GM12865 (cell line): ENCODE measurements at regions not wholly inside any gene's neighbourhood (a gene's known extent, or its start where the extent isn't known, plus 50 kb on each side); places are given as distances from the start of the nearest gene placed in this dataset.

Experiments
- DNase-seq: peaks from one replicate; pipeline ENCODE4 v3.0.0; 2010; ENCODE audit warnings: low read depth
- H3K4me3 ChIP-seq: 2 replicates; pipeline ENCODE4 v1.5.1; 2011; ENCODE audit warnings: mild to moderate bottlenecking, low read depth, low read length, control low read depth
- TF ChIP-seq, protein P1 (sequence below): IDR thresholded peaks from 2 replicates; pipeline ENCODE4 v1.5.1; 2011; ENCODE audit warnings: low read length, control low read depth, low read depth, inconsistent platforms; ENCODE audit not compliant: insufficient read depth; ENCODE audit errors: missing control alignments

DNA sequence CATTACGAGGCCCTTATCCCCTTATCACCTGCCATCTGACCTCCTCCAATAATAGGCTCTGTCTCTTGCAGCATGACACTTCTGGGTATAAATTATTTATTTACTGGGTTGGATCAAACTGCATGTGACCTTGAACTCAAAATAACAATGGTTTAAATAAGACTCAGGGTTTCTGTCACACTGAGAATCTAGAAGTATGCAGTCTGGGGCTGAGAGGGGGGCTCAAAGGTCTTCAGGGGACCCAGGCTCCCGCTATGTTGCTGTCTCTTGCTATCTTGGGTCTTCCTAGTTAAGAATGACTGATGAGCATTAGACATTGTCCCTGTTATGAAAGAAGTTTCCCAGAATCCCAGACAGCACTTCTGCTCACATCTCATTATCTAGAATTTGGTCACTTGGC lies 133.5 kb downstream of the URB2 start:
- TF ChIP-seq, protein P1, sequence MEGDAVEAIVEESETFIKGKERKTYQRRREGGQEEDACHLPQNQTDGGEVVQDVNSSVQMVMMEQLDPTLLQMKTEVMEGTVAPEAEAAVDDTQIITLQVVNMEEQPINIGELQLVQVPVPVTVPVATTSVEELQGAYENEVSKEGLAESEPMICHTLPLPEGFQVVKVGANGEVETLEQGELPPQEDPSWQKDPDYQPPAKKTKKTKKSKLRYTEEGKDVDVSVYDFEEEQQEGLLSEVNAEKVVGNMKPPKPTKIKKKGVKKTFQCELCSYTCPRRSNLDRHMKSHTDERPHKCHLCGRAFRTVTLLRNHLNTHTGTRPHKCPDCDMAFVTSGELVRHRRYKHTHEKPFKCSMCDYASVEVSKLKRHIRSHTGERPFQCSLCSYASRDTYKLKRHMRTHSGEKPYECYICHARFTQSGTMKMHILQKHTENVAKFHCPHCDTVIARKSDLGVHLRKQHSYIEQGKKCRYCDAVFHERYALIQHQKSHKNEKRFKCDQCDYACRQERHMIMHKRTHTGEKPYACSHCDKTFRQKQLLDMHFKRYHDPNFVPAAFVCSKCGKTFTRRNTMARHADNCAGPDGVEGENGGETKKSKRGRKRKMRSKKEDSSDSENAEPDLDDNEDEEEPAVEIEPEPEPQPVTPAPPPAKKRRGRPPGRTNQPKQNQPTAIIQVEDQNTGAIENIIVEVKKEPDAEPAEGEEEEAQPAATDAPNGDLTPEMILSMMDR, result no peak
- no peak for DNase-seq
- no peak overlapping the region for H3K4me3 ChIP-seq

DNA sequence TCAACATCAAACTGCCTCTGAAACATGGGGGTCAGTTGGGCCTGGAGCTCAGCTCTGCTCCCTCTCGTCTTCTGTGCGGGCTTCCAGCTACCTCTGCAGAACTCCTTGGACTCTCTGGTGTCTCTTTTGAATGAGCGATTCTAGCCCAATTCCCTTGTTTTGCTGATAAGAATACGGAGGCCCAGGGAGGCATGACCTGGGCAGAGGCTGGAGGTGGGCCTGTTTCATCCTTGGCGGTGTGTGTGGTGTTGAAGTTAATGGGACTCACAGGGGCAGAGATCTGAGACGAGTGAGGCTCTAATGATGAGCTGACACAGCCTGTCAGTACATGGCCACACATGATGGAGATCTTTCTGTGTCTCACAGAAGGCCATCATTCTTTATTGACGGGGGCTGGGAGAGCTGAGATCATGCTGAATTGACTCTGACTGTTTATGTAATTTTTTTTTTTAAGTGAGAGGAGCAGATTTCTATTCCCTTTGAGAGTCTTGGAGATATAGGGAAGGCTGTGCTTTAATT lies 134.5 kb downstream of the URB2 start:
- DNase-seq, result no peak
- H3K4me3 ChIP-seq, result no peak overlapping the region
- TF ChIP-seq, protein P1, result no peak

DNA sequence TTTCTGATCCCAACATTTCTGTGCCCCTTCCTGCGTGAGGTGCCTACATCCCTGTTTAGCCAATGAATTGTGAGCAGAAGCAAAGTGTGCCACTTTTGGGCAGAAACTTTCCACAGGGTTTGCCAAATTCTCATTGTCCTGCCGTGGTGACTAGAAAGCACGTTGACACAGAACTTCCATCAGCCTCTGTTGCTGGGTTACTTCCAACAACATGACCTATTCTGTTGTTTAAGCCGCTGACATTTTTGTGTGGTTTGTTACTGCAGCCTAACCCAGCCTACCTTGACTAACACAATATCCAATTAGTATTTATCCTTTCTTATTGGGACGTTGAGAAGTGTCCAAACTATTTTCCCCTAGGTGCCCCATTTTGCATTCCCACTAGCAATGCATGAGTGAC lies 136.8 kb downstream of the URB2 start:
- H3K4me3 ChIP-seq, result no peak overlapping the region
- no peak for DNase-seq
- TF ChIP-seq, protein P1, result no peak

DNA sequence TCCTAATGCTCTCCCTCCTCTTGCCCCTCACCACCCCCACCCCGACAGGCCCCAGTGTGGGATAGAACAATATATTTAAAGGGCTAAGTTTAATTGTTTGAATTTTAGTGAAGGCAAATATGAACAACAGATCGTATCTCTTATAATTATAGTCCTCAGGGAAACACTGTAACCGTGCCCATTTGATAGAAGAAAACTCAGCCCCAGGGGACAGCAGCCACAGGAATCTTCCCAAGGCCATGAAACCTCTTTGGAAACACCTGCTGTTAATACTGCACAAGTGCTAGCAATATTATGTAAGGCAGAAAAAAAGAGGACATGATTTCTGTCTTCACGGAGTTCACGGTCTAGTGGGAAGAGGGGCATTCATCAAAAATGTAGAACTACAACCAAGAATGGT lies 142.2 kb downstream of the URB2 start:
- TF ChIP-seq, protein P1, result no peak
- H3K4me3 ChIP-seq, result no peak overlapping the region
- DNase-seq, result no peak

DNA sequence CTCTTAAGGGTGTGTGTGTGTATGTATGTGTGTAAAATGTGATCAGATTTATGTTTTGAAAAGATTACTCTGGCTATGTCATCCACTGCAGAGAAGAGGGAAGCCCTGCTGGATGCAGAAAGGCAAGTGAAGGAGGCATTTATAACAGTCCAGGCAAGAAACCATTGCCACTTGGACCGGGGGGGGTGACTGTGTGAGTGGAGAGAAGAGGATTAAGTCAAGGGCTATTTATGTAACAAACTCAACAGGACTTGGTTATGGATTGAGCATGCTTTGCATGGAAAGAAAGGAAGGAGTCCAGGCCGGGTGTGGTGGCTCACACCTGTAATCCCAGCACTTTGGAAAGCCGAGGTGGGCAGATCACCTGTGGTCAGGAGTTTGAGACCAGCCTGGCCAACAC lies 143.0 kb downstream of the URB2 start:
- no peak overlapping the region for H3K4me3 ChIP-seq
- TF ChIP-seq, protein P1, result no peak
- DNase-seq, result no peak

DNA sequence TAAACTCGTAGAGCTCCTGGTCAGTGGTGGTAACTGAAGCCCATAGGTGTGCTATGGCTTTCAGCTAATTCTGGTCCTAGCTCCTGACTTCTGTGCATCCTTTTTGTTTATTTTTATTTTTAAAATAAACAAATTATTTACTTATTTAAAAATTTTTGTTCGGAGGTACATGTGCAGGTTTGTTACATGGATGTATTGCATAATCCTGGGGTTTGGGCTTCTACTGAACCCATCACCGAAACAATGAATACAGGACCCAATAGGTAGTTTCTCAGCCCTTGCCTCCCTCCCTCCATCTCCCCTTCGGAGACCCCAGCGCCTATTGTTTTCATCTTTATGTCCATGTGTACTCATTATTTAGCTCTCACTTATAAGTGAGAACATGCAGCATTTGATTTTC lies 143.8 kb downstream of the URB2 start:
- DNase-seq, result no peak
- no peak overlapping the region for H3K4me3 ChIP-seq
- TF ChIP-seq, protein P1, result no peak

DNA sequence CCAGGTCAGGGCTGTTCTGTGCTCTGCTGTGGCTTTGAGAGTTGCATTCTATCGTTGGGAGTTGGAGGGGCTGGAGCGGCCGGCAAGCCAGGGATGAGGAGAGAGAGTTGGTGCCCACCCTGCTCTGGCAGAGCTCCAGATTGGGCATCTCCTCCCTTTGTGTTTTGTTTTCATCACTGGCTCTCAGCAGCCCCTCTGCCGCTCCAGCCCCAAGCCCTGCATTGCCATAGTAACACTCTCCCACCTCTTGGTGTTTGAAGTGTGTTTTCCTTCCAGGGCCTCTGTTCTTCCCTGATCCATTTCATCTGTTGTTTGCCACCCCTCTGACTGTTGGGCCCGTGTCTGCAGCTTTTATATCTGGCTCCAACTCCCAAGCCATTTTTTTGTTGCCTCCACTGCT lies 152.7 kb downstream of the URB2 start:
- TF ChIP-seq, protein P1, result no peak
- no peak overlapping the region for H3K4me3 ChIP-seq
- DNase-seq, result no peak
